ENCODE measurements at regions not wholly inside any gene's neighbourhood (a gene's known extent, or its start where the extent isn't known, plus 50 kb on each side); places are given as distances from the start of the nearest gene placed in this dataset.
A peak's percentile ranks its signal among the peaks of the same experiment; 100 is the strongest.
"Not testable (repeated sequence)": the region's sequence is repeated elsewhere in the genome, so short reads cannot be mapped to it uniquely, and the experiment has no call there.

DNA sequence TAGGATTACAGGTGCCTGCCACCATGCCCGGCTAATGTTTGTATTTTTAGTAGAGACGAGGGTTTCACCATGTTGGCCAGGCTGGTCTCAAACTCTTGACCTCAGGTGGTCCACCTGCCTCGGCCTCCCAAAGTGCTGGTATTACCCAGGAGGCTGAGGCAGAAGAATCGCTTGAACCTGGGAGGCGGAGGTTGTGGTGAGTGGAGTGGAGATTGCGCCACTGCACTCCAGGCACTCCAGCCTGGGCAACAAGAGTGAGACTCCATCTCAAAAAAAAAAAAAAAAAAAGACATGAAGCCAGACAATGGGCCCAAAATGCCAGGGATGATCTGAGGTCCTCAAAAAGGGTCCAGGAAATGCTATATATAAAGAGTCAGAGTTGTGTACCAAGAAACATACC, 392.9 kb downstream of the SEC14L1 start:
- DNase-seq: not testable (repeated sequence)

DNA sequence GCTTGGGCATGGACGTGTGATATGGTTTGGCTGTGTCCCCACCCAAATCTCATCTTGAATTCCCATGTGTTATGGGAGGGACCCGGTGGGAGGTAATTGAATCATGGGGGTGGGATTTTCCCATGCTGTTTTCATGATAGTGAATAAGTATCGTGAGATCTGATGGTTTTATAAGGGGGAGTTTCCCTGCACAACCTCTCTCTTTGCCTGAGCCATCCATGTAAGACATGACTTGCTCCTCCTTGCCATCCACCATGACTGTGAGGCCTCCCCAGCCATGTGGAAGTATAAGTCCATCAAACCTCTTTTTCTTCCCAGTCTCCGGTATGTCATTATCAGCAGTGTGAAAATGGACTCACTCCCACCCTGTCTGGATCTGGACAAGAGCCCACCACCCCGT, 393.4 kb downstream of the SEC14L1 start:
- no peak for DNase-seq

GRCh38 chr17:77535435-77535834, 394.7 kb downstream of the SEC14L1 start:
- DNase-seq: peak; percentile 65

DNA sequence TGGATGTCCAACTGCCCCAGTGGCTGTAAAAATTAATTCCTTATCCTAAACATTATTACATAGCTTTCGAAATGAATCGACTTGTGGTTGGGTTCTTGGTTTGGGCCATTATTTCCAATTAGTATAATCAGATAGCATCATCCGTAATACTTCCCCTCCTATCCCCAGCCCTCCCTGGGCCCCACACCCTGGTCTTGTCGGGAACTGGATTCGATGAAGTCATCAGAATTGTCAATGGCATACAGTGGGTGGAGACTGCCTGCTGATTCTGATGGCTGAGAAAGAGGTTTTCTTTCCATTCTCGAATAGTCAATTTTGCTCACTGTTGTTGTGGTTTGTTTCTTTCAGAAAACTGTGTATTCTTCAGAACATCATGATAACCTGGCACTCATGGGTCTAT, 395.1 kb downstream of the SEC14L1 start:
- DNase-seq: peak; percentile 38

GRCh38 chr17:77537566-77537965, 396.8 kb downstream of the SEC14L1 start:
- no peak for DNase-seq

GRCh38 chr17:77540531-77540930, 399.8 kb downstream of the SEC14L1 start:
- peak; percentile 22 for DNase-seq

GRCh38 chr17:77540975-77541374, 400.2 kb downstream of the SEC14L1 start:
- DNase-seq: no peak

- DNase-seq: no peak
These were observed 401.2 kb downstream of the SEC14L1 start for GRCh38 chr17:77542011-77542410.

DNA sequence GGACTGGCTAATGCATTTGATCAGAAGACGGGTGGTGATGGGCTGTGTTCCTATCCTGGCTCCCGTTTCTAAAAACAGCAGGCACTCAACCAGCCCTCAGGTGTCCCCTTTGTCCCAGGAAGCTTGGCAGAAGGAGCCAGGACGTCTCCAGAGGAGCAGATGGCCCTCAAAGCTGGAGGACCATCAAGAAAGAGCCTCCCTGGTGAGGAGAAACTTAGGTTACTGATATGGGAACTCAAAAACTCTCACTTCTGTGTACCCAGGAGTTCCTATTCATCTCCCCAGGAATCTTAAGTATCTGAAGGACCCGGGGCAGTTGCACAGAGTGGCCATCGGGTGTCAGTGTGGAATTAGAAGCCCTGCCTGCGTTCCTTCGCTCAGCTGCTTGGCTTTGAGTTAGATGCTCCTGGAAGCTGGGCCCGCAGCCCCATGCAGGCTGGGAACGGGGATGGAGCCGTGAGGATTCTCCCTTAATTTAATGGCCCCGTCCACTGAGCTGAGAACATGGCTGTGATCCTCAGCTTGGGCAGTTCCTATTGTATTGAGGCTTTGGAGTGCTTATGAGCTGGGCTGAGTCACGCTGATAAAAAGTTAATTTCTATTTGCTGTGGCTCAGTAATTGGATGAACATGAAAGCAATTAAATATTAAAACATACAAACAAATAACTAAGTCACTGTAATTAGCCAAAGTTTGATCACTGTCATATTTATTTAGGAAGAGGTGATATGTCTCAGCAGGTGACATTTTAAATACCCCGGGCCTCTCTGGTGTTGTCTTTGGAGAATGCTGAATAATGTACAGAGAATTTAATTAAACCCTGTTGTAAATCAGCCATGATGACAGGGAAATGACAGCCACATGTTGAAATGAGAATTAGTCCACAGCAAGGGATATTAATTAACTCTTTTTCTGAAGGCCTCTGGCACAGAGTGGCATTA, 402.1 kb downstream of the SEC14L1 start:
- peak; percentile 95 for DNase-seq

- no peak for DNase-seq
These were observed 403.0 kb downstream of the SEC14L1 start for GRCh38 chr17:77543801-77544200.

DNA sequence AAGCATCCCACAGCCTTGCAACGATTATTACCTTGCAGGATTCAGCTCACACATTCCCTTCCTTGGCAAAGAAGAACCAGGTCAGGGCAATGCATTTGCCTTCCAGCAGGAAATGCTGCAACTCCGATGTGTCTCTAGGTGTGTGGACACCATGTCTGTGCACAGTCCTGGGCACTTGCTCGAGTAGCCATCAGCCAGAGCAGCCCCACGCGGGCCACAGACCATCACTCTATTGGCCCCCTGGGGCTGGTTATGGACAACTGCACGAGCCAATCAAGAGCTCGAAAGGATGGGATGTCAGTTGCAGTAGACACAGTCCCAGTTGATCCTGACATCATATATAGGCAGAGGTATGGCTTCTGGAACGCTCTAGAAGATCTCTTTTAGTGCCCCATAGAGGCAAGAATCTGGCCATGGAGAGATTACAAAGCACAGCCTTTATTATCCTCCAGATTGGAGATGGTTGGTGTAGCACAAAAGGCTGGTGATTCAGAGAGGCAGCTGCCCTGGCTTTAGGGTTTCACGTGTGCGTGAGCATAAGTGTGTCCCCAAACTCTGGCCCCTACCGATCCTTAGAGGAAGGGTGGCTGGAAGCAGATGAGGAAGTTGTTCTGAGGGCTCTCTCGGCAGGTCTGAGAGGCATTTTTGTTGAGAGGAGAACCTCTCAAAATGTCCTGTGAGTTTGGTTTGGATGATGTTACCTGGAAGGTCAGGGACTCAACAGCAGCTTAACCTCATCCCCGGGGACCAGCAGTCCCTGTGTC, 403.8 kb downstream of the SEC14L1 start:
- no peak for DNase-seq

- DNase-seq: peak; percentile 72
These were observed 406.0 kb downstream of the SEC14L1 start for GRCh38 chr17:77546772-77547241.

DNA sequence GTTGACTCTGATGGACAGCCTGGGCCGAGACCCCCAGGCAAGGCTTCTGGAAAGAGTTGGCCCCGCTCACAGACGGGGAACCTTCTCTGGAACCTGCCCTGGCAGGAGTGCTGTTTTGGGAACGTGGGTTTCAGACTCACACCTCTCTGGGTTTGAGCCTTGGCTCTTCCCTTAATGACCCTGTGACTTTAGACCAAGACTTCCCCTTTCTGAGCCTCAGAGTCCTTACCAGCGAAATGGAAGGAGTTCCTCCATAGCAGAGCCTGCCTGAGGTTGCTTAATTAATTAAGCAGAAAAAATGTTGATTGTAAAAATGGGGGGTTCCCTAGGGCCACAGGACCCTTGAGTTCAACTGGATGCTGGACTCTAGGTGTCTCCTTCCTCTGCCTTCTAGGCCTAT, 408.2 kb downstream of the SEC14L1 start:
- no peak for DNase-seq

- no peak for DNase-seq
These were observed 408.7 kb upstream of the TNRC6C start for GRCh38 chr17:77549726-77550366.

DNA sequence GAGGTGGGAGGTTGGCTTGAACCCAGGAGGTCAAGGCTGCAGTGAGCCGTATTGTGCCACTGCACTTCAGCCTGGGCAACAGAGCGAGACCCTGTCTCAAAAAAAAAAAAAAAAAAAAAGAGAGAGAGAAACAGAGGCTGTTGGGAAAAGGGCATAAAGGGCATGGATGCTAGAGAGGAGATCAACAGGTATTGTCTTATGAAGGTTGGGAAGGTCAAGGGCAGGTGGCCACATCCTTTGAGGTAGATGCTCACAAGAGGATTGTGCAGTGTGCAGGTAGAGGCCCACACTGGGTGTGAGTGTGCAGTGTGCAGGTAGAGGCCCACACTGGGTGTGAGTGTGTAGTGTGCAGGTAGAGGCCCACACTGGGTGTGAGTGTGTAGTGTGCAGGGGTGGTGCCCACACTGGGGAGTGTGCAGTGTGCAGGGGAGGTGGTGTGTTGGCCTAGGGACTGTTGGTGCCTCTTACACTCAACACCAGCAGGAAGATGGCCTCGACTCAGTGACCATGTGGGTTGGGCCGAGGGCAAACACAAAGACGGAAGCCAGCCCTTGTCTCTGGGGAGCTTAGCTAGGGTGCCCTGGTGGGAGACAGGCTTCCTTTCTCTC, 404.9 kb upstream of the TNRC6C start:
- DNase-seq: no peak

- peak; percentile 57 for DNase-seq
These were observed 403.3 kb upstream of the TNRC6C start for GRCh38 chr17:77555121-77555591.

GRCh38 chr17:77555741-77556291, 402.7 kb upstream of the TNRC6C start:
- peak; percentile 91 for DNase-seq

DNA sequence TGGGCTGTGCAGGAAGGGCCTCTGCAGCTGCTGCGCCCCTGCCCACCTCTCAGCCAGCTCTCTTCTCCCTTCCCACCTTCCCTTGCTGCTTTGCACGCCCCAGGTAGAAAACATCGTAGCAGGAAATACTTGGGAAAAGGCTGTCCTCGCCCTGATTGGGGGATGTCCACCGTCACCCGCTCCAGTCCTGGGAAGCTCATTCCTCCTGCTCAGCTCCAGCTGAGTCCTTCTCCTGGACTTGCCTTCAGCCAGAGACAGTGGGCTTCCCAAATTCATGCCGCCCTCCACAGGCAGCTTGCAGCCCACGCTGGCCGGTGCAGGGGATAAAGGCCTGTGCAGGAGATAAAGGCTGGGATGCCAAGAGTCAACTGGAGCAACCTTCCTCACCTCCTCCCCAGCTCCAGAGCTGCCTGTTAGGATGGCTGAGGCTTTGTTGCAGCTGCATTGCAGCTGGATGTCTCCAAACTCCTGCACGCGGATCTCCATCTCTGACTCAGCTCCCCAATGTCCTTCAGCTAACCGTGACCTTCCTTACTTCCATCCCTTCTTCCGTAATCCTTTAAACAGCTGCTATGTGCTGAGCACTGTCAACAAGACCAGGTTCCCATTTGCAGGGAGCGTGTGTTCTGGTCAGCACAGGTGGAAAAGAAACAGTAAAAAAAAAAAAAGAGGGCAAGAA, 402.0 kb upstream of the TNRC6C start:
- DNase-seq: no peak

- no peak for DNase-seq
These were observed 399.5 kb upstream of the TNRC6C start for GRCh38 chr17:77558846-77559626.

- DNase-seq: no peak
These were observed 398.1 kb upstream of the TNRC6C start for GRCh38 chr17:77560381-77560780.

DNA sequence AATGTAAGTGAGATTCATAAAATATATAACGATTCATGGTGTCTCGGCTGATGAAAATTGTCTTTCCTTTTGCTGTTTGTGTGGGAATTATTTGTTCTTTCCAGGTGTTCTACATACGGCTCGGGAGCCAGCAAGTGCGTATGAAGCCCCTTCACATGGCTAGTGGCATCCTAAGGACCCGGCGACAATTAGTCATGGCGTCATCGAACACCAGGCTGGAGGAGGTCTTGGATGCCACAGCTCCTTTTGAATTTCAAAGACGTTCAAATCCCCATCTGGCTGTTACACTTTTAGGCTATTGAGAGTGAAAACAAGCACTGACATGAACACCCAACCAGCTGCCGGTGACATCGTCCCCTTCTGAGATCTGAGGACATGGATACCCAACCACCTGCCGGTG, 397.7 kb upstream of the TNRC6C start:
- DNase-seq: no peak
